Left forelimb (tissue), 1 donor: ENCODE measurements at regions not wholly inside any gene's neighbourhood (a gene's known extent, or its start where the extent isn't known, plus 50 kb on each side); places are given as distances from the start of the nearest gene placed in this dataset.
"Not testable (repeated sequence)": the region's sequence is repeated elsewhere in the genome, so short reads cannot be mapped to it uniquely, and the experiment has no call there.

Experiments
- DNase-seq: peaks from one replicate; pipeline ENCODE4 v3.0.0-alpha.2; 2018; ENCODE audit warnings: low spot score

- no peak for DNase-seq
Observed at GRCh38 chr20:1754306-1754705, 96.7 kb upstream of the SIRPG start.

DNA sequence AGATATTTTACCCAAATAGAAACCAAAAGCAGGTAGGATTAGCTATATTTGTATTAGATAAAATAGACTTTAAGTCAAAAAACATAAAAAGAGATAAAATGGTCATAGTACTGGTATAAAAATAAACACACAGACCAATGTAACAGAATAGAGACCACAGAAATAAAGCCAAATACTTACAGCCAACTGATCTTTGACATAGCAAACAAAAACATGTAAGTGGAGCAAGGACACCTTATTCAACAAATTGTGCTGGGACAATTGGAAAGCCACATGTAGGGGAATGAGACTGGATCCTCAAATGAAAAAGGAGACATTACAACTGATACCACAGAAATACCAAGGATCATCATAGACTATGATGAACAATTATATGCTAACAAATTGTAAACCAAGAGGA lies 94.5 kb upstream of the SIRPG start:
- DNase-seq, result no peak

DNA sequence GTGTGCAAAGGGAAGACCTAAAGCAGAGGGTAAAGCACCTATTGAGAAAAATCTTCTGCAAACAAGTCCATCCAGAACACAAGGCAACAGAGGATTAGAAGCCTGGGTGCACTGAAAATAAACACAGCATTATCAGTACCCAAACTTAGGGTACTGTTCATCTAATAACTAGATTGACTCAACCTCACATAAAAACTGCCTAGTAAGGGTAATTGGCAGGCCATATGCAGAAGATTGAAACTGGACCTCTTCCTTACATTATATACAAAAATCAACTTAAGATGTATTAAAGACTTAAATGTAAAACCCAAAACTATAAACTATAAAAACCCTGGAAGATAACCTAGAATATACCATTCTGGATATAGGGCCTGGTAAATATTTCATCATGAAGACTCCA lies 91.2 kb upstream of the SIRPG start:
- DNase-seq, result no peak

DNA sequence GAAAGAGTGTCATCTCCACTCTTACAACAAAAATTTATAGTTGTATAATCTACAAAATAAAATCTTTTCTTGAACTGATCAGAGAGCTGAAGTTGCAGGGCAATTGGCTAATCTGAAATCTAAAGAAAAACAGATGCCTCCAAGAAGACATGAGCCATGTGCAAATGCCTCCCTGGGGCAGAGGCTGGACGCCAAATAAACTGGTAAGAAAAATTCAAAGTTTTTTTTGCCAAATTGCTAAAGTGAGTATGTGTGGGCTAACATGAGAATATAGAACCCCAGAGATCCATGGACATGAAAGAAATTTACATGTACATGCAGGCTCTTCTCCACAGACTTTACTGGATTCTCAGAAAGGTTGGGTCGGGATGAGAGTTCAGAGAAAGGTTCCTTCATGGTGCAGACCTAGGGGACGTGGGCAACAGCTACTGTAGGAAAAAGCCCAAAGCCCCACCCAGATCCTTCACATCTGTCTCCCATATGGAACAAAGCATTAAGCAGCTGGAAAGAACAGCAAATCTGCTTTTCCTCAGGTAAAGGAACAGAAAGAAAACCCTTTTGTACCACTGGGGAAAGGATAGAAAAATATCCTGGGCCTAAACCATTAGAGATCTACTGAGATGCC lies 90.5 kb upstream of the SIRPG start:
- DNase-seq, result no peak

DNA sequence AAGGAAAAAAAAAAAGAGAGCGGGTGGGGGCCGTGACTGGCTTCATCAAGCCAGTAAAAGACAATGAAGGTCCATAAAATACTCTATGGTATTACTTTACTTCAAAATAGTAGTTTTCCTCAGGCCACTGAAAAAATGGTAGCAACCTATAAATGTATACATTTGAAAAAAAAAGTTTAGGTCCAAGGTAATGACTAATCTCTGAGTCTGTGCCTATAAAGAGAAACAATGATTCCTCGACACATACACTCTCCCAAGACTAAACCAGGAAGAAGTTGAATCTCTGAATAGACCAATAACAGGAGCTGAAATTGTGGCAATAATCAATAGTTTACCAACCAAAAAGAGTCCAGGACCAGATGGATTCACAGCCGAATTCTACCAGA lies 84.5 kb upstream of the SIRPG start:
- not testable (repeated sequence) for DNase-seq

DNA sequence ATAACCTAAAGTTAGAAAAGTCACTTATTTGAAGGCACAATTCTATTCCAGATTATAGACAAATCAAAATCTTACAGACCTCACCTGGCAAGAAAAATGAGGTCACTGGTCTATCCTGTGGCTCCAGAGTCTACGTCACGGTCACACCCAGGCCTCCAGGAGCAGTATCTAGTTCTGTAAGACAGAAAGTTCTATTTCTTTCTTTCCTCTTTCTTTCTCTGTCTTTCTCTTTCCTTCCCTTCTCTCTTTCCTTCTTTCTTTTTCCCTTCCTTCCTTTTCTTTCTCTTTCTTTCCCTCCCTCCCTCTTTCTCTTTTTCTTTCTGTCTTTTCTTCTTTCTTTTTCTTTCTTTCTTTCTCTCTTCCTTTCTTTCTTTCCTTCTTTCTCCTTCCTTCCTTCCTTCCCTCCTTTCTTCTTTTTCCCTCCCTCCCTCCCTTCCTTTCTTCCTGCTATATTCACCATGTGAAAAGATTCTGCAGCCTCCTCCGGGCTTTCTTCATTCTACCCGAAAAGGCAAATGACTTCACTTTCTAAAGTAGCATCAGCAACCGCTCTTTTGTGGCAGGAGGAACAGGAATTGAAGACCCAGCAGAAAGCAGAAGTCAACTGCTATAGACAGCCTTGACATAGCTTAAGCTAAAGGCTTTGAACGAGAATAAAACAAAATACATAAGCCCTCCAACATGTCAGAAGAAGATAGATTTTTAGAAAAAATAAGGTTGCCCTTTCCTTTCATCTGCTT lies 83.9 kb upstream of the SIRPG start:
- DNase-seq, result no peak

GRCh38 chr20:1737134-1737533 lies 79.6 kb upstream of the SIRPG start:
- DNase-seq, result no peak

DNA sequence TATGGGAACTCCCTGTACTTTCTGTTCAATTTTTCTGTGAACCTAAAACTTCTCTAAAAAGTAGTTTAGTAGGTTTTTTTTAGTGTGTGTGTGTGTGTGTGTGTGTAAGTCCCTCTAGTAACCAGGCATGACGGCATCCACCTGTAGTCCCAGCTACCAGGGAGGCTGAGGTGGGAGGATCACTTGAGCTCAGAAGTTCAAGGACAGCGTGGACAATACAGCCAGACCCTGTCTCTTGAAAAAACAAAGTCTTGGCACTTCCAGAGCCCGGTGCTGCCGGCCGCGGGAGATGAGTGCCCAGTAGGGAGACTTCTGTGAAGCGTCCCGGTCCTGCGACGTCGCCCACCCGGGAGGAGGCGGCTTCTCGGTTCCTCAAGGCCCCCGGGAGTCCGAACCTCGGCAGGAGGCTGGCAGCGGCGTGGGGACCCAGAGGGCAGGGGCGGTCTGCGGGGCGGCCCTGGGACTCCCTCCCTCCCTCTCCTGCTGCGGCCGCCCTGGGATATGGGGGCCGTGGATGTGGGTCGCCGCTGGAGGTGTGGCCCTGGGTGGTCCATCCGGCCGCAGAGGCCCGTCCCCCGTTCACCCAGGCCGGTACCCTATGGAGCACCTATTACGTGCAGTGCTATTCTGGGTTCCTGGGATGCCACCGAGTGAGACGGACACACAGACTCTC lies 78.0 kb upstream of the SIRPG start:
- DNase-seq, result no peak

DNA sequence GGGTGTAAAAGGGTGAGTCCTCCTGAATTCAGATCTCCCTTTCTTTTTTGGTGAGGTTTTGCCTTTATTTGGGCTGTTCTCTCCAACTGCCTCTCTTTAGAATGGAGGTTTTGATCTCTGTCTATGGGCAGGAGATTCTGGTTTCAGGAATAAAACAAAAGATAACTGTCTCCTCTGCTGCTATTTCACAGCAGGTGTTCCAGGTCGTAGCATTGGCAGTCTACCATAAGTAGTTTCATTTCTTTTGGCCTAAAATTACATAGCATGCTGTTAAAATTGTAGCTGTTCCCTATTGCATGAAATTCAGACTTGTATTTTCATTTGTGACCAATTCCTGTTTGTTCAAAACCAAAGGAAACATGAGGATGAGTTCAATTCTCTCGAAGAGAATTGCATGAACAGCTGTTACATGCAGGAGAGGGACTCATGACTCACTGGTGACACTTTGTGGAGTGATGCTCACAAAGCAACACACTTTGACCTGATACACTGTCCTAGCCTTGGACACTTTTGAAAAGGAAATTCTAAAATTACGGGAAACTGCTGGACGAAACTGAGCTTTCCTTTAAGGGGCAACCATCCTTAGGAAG lies 76.8 kb upstream of the SIRPG start:
- no peak for DNase-seq

GRCh38 chr20:1731828-1732375 lies 74.3 kb upstream of the SIRPG start:
- not testable (repeated sequence) for DNase-seq

- not testable (repeated sequence) for DNase-seq
Observed at GRCh38 chr20:1730981-1731711, 73.6 kb upstream of the SIRPG start.

DNA sequence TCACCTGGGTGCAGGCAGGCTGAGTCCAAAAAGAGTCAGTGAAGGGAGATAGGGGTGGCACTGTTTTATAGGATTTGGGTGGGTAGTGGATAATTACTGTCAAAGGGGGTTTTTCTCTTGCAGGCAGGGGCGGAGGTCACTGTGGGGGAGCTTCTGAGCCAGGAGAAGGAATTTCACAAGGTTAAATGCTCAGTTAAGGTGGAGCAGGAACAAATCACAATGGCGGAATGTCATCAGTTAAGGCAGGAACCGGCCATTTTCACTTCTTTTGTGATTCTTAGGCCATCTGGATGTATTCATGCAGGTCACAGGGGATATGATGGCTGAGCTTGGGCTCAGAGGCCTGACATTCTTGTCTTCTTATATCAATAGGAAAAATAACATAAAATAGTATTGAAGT lies 69.7 kb upstream of the SIRPG start:
- not testable (repeated sequence) for DNase-seq

GRCh38 chr20:1724901-1725300 lies 67.3 kb upstream of the SIRPG start:
- DNase-seq, result no peak

DNA sequence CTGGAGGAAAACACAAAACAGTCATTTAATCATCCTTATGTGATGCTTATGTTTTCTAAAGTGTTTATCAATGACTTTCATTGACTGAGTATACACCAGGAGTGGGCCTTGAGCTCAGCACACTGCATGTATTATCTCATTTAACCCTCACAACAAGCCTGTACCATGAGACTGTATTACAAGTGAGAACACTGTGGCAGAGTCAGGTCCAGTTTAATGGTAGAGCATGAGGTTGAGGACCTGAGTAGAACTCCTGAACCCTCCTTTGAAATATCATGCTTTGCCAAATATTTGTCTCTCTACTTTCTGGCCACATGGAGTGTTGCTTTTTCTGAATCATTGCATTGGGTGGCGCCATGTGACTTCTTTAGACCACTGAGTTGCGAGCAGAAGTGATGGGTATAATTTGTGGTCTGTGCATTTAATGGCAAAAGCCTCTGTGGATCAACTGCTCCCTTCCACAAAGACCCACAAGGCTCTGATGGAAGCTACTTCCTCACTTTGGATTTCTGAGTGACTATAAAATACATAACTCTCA lies 65.0 kb upstream of the SIRPG start:
- no peak for DNase-seq

- no peak for DNase-seq
Observed at GRCh38 chr20:1721687-1722512, 64.3 kb upstream of the SIRPG start.

DNA sequence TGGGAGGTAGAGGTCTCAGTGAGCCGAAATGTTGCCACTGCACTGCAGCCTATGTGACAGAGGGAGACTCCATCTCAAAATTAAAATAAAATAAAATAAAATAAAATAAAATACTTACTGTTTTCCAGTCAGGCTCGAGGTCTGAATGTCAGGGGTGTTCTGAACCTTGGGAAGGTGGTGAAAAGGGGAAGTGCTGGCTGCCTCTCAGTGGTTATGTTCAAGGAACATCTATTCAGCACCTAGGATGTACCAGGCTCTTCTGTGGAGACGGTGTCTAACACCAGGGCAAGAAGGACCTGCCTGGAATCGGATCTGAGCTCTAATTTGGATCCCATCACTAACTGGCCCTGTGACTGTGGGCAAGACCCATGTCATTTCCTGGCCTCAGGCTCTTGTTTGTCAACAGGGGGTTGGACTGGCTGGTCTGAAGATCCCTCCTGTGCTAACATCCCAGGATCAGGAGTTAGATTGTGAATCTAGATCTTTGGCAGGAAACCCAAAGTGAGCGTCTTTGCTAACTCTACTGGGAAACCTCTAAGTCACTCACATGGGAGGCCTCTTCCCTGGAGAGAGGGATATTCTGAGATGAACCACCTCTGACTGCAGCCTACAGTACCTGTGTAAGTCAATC lies 63.4 kb upstream of the SIRPG start:
- DNase-seq, result no peak

GRCh38 chr20:1720226-1720625 lies 62.6 kb upstream of the SIRPG start:
- DNase-seq, result no peak

DNA sequence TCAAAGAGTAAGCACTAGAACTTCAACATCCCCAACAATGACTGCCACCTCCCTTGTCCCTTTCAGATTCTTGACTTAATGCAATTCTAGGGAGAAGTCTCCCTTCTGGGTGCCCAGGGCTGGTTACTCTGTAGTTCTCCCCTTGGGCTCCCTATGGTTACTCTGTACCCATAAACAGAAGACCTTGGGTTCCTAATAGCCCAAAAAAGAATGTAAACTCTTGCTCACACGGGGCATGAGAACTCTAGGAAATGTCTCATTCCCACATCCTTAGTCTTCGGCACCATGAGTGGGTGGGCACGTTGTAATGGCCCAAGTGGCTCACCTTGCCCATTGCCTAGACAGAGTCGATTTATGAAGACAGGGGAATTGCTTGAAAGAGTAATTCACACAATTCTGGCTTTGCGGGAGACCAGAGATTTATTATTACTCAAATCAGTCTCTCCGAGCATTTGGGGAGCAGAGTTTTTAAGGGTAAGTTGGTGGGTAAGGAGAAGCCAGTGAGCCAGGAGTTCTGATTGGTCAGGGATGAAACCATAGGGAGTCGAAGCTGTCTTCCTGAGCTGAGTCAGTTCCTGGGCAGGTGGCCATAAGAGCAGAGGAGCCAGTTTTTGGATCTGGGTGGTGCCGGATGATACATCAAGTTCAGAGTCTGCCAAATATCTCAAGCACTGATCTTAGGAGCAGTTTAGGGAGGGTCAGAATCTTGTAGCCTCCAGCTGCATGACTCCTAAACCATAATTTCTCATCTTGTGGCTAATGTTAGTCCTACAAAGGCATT lies 61.2 kb upstream of the SIRPG start:
- DNase-seq, result no peak
